Activated CD4-positive, alpha-beta T cell treated with anti-CD3 and anti-CD28 coated beads for 48 hours (primary cell): ENCODE measurements at regions not wholly inside any gene's neighbourhood (a gene's known extent, or its start where the extent isn't known, plus 50 kb on each side); places are given as distances from the start of the nearest gene placed in this dataset.

ENCODE experiments used
- DNase-seq: peaks from one replicate; pipeline ENCODE4 v3.0.0-alpha.2; 2020

GRCh38 chr14:48974994-48975393, 611.2 kb downstream of the RPS29 start:
- DNase-seq = no peak

- DNase-seq = no peak
Observed at GRCh38 chr14:48973151-48973550, 613.0 kb downstream of the RPS29 start.

GRCh38 chr14:48970943-48971342, 615.2 kb downstream of the RPS29 start:
- DNase-seq = no peak

GRCh38 chr14:48967419-48967818, 618.8 kb downstream of the RPS29 start:
- DNase-seq = no peak

- DNase-seq = no peak
Observed at GRCh38 chr14:48963231-48963790, 622.9 kb downstream of the RPS29 start.

GRCh38 chr14:48957486-48957885, 628.7 kb downstream of the RPS29 start:
- DNase-seq = no peak

GRCh38 chr14:48955857-48956256, 630.3 kb downstream of the RPS29 start:
- no peak for DNase-seq

- DNase-seq = no peak
Observed at GRCh38 chr14:48954446-48954845, 631.7 kb downstream of the RPS29 start.

GRCh38 chr14:48944809-48945208, 641.4 kb downstream of the RPS29 start:
- DNase-seq = no peak

GRCh38 chr14:48943913-48944312, 642.3 kb downstream of the RPS29 start:
- DNase-seq = no peak

GRCh38 chr14:48937541-48938195, 648.5 kb downstream of the RPS29 start:
- no peak for DNase-seq

- DNase-seq = no peak
Observed at GRCh38 chr14:48936849-48937248, 649.3 kb downstream of the RPS29 start.

GRCh38 chr14:48936362-48936761, 649.8 kb downstream of the RPS29 start:
- no peak for DNase-seq

- no peak for DNase-seq
Observed at GRCh38 chr14:48925184-48925583, 661.0 kb downstream of the RPS29 start.

- no peak for DNase-seq
Observed at GRCh38 chr14:48914921-48915320, 671.3 kb downstream of the RPS29 start.

- DNase-seq = no peak
Observed at GRCh38 chr14:48914382-48914781, 671.8 kb downstream of the RPS29 start.

GRCh38 chr14:48900565-48900964, 685.6 kb downstream of the RPS29 start:
- DNase-seq = no peak

GRCh38 chr14:48890333-48890732, 695.8 kb downstream of the RPS29 start:
- no peak for DNase-seq

- no peak for DNase-seq
Observed at GRCh38 chr14:48876806-48877340, 709.3 kb downstream of the RPS29 start.

GRCh38 chr14:48874711-48875110, 711.5 kb downstream of the RPS29 start:
- no peak for DNase-seq

GRCh38 chr14:48857366-48857765, 728.8 kb downstream of the RPS29 start:
- no peak for DNase-seq

GRCh38 chr14:48853159-48853558, 733.0 kb downstream of the RPS29 start:
- no peak for DNase-seq

- no peak for DNase-seq
Observed at GRCh38 chr14:48849741-48850322, 736.3 kb downstream of the RPS29 start.

GRCh38 chr14:48842785-48843184, 743.4 kb downstream of the RPS29 start:
- no peak for DNase-seq
